ENCODE measurements at regions not wholly inside any gene's neighbourhood (a gene's known extent, or its start where the extent isn't known, plus 50 kb on each side); places are given as distances from the start of the nearest gene placed in this dataset.

DNA sequence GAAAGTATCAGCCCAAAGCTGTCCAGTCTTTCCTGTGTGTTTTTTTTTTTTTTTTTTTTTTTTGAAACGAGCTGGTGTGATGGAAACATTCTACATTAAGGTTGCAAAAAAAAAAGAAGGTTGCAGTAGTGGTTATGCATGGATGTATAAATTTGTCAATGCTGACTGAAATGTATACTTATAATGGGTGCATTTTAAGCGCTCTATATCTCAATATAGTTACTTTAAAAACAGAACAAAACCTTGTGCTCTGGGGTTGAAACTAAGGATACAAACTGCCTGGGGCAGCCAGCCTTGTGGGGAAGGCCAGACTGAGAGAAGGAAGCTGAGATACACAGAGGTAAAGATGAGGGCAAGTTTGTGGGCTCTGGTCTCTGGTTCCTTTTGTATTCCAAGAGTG, 87.3 kb upstream of the RMST start:
- WGBS (ENCODE audit: insufficient coverage), result no CpG with 5 or more reads among the region's 2 CpGs
- intact Hi-C loops (cut with micrococcal nuclease), result no loop called here

DNA sequence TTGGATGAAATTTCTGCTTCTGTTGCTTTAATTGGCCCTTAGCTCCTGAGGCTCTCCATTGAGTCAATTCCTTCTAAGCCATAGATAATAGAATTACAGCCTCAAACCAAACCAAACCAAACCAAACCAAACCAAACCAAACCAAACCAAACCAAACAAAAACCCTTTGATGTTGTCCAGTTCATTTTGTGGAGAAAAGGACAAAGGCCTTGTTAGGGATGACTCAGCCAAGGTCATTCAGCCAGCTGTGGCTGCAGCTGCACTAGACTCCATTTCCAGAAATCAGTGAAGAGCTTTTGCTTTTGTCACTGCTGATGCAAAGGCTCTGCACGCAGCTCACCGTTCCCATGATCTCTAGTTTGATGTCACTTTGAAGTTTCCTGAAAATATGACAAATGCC, 82.2 kb upstream of the RMST start:
- 93% methylated on average over 2 of the region's 2 CpGs for whole genome bisulfite sequencing (ENCODE audit: insufficient coverage)
- no peak overlapping the region for H3K4me3 Mint-ChIP-seq

More for the DNA sequence above, 87.3 kb upstream of the RMST start:
- H3K4me2 ChIP-seq (replicated peaks; ENCODE audit: extremely low read depth, low read length, poor library complexity, severe bottlenecking), result no peak overlapping the region
- Mint-ChIP-seq H3K36me3 (no peaks in the 10 kb centered on the region), H3K4me3 (no peak overlapping the region), H3K27ac (no peak overlapping the region), H3K27me3 (ENCODE audit: low read depth in 3 of 3) (peaks cover 0 to 2% (median 2%) of the 10 kb centered on the region in 3 donors), H3K4me1 (no peaks in the 10 kb centered on the region), H3K9me3 (peaks cover 0 to 7% (median 0%) of the 10 kb centered on the region in 7 donors)
- DNase-seq, result no peak
- H3K36me3 ChIP-seq (replicated peaks in 1 of 2; ENCODE audit: control insufficient read depth in 1 of 2, insufficient read depth in 2 of 2, low read length in 2 of 2), result no peaks in the 10 kb centered on the region
- H3K4me1 ChIP-seq (ENCODE audit: control insufficient read depth in 1 of 2, insufficient read depth in 2 of 2, low read length in 2 of 2), result no peaks in the 10 kb centered on the region
- H3K4me3 ChIP-seq (replicated peaks in 1 of 3; ENCODE audit: low read depth in 2 of 3, low read length in 3 of 3), result no peak overlapping the region
- TF ChIP-seq, protein P1, sequence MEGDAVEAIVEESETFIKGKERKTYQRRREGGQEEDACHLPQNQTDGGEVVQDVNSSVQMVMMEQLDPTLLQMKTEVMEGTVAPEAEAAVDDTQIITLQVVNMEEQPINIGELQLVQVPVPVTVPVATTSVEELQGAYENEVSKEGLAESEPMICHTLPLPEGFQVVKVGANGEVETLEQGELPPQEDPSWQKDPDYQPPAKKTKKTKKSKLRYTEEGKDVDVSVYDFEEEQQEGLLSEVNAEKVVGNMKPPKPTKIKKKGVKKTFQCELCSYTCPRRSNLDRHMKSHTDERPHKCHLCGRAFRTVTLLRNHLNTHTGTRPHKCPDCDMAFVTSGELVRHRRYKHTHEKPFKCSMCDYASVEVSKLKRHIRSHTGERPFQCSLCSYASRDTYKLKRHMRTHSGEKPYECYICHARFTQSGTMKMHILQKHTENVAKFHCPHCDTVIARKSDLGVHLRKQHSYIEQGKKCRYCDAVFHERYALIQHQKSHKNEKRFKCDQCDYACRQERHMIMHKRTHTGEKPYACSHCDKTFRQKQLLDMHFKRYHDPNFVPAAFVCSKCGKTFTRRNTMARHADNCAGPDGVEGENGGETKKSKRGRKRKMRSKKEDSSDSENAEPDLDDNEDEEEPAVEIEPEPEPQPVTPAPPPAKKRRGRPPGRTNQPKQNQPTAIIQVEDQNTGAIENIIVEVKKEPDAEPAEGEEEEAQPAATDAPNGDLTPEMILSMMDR (IDR thresholded peaks at IDR 0.05), result no peak
- no peak overlapping the region for H3K27ac ChIP-seq (ENCODE audit: low read depth in 1 of 2, low read length in 2 of 2)
- no peaks in the 10 kb centered on the region for H3K27me3 ChIP-seq (ENCODE audit: control insufficient read depth in 2 of 2, insufficient read depth in 2 of 2, low read length in 2 of 2)
- no peaks in the 10 kb centered on the region for H3K79me2 ChIP-seq (ENCODE audit: insufficient read depth, low read length)
- H3K9me3 ChIP-seq (replicated peaks in 1 of 2; ENCODE audit: control insufficient read depth in 1 of 2, insufficient read depth in 1 of 2, low read length in 2 of 2), result no peaks in the 10 kb centered on the region
- H3K9ac ChIP-seq (ENCODE audit: insufficient read depth, low read length, poor library complexity, severe bottlenecking), result no peak overlapping the region
- H2AFZ ChIP-seq (ENCODE audit: insufficient read depth, low read depth, low read length, poor library complexity, severe bottlenecking), result no peak overlapping the region
- no peaks in the 10 kb centered on the region for H4K20me1 ChIP-seq (ENCODE audit: insufficient read depth, low read length)

More for the DNA sequence above, 82.2 kb upstream of the RMST start:
- Mint-ChIP-seq H3K4me1 (no peaks in the 10 kb centered on the region), H3K27ac (no peak overlapping the region), H3K9me3 (peaks cover 0 to 6% (median 3%) of the 10 kb centered on the region in 7 donors), H3K27me3 (ENCODE audit: low read depth in 3 of 3) (peaks cover 0 to 2% (median 0%) of the 10 kb centered on the region in 3 donors), H3K36me3 (no peaks in the 10 kb centered on the region)
- no peaks in the 10 kb centered on the region for H4K20me1 ChIP-seq (ENCODE audit: insufficient read depth, low read length)
- no peak overlapping the region for H3K27ac ChIP-seq (ENCODE audit: low read depth in 1 of 2, low read length in 2 of 2)
- no peak overlapping the region for H3K4me2 ChIP-seq (replicated peaks; ENCODE audit: extremely low read depth, low read length, poor library complexity, severe bottlenecking)
- no peak overlapping the region for H2AFZ ChIP-seq (ENCODE audit: insufficient read depth, low read depth, low read length, poor library complexity, severe bottlenecking)
- no peaks in the 10 kb centered on the region for H3K9me3 ChIP-seq (replicated peaks in 1 of 2; ENCODE audit: control insufficient read depth in 1 of 2, insufficient read depth in 1 of 2, low read length in 2 of 2)
- H3K4me1 ChIP-seq (ENCODE audit: control insufficient read depth in 1 of 2, insufficient read depth in 2 of 2, low read length in 2 of 2), result no peaks in the 10 kb centered on the region
- intact Hi-C loops (cut with micrococcal nuclease), result no loop called here
- H3K9ac ChIP-seq (ENCODE audit: insufficient read depth, low read length, poor library complexity, severe bottlenecking), result no peak overlapping the region
- no peaks in the 10 kb centered on the region for H3K36me3 ChIP-seq (replicated peaks in 1 of 2; ENCODE audit: control insufficient read depth in 1 of 2, insufficient read depth in 2 of 2, low read length in 2 of 2)
- no peaks in the 10 kb centered on the region for H3K27me3 ChIP-seq (ENCODE audit: control insufficient read depth in 2 of 2, insufficient read depth in 2 of 2, low read length in 2 of 2)
- TF ChIP-seq, protein P1 (IDR thresholded peaks at IDR 0.05), result no peak
- DNase-seq, result no peak
- no peak overlapping the region for H3K4me3 ChIP-seq (replicated peaks in 1 of 3; ENCODE audit: low read depth in 2 of 3, low read length in 3 of 3)
- H3K79me2 ChIP-seq (ENCODE audit: insufficient read depth, low read length), result no peaks in the 10 kb centered on the region
